Activated T-cell treated with anti-CD3 and anti-CD28 coated beads, Interleukin-2, amount 50 U/mL, for 24 hours (primary cell): ENCODE measurements at regions not wholly inside any gene's neighbourhood (a gene's known extent, or its start where the extent isn't known, plus 50 kb on each side); places are given as distances from the start of the nearest gene placed in this dataset.
"Not testable (repeated sequence)": the region's sequence is repeated elsewhere in the genome, so short reads cannot be mapped to it uniquely, and the experiment has no call there.

Source experiments
- DNase-seq: peaks from one replicate; pipeline ENCODE4 v3.0.0-alpha.2; 2020
- H3K27ac Mint-ChIP-seq: 2 replicates; pipeline ENCODE4 v1.8.0; 2020; ENCODE audit warnings: mild to moderate bottlenecking, mixed read lengths
- H3K27me3 Mint-ChIP-seq: 2 replicates; pipeline ENCODE4 v1.8.0; 2020; ENCODE audit warnings: mixed read lengths
- H3K36me3 Mint-ChIP-seq: 2 replicates; pipeline ENCODE4 v1.8.0; 2020; ENCODE audit warnings: low read depth, mixed read lengths
- H3K4me1 Mint-ChIP-seq: 2 replicates; pipeline ENCODE4 v1.8.0; 2020; ENCODE audit warnings: low read depth, mixed read lengths
- H3K4me3 Mint-ChIP-seq: 2 replicates; pipeline ENCODE4 v1.8.0; 2020; ENCODE audit warnings: mild to moderate bottlenecking, moderate library complexity, mixed read lengths
- H3K9me3 Mint-ChIP-seq: 2 replicates; pipeline ENCODE4 v1.8.0; 2020; ENCODE audit warnings: mixed read lengths

GRCh38 chr4:23441530-23442069, 448.2 kb downstream of the PPARGC1A start:
- no peak for DNase-seq
- H3K9me3 Mint-ChIP-seq = no peaks in the 10 kb centered on the region
- H3K27me3 Mint-ChIP-seq = no peaks in the 10 kb centered on the region
- no peaks in the 10 kb centered on the region for H3K4me1 Mint-ChIP-seq
- no peak overlapping the region for H3K27ac Mint-ChIP-seq
- no peak overlapping the region for H3K4me3 Mint-ChIP-seq
- H3K36me3 Mint-ChIP-seq = no peaks in the 10 kb centered on the region

GRCh38 chr4:23438764-23439163, 451.1 kb downstream of the PPARGC1A start:
- Mint-ChIP-seq H3K27ac (no peak overlapping the region), H3K4me3 (no peak overlapping the region), H3K36me3 (no peaks in the 10 kb centered on the region), H3K27me3 (no peaks in the 10 kb centered on the region), H3K4me1 (no peaks in the 10 kb centered on the region), H3K9me3 (no peaks in the 10 kb centered on the region)
- DNase-seq = no peak

DNA sequence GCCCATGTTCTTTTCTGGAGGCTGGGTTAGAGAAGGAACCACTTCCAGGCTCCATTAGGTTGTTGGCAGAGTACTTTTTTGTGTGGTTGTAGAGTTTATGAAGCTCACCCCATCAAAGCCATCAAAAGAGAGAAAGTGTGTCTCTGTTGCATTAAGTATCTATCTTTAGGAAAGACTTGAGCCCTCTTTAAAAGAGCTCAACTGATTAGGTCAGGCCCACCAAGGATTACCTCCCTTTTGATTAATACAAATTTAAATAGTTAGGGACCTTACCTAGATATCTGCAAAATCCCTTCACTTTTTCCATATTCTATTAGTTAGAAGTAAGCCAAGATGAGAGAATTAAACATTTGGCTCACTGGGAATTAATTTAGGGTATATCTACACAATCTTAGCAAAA, 460.4 kb downstream of the PPARGC1A start:
- no peak overlapping the region for H3K4me3 Mint-ChIP-seq
- H3K27me3 Mint-ChIP-seq = no peaks in the 10 kb centered on the region
- H3K9me3 Mint-ChIP-seq = peaks cover 7% of the 10 kb centered on the region
- H3K27ac Mint-ChIP-seq = no peak overlapping the region
- no peak for DNase-seq
- H3K36me3 Mint-ChIP-seq = no peaks in the 10 kb centered on the region
- no peaks in the 10 kb centered on the region for H3K4me1 Mint-ChIP-seq

GRCh38 chr4:23425570-23425969, 464.3 kb downstream of the PPARGC1A start:
- Mint-ChIP-seq H3K4me1 (no peaks in the 10 kb centered on the region), H3K36me3 (no peaks in the 10 kb centered on the region), H3K27ac (no peak overlapping the region), H3K4me3 (no peak overlapping the region), H3K9me3 (peaks cover 7% of the 10 kb centered on the region), H3K27me3 (no peaks in the 10 kb centered on the region)
- DNase-seq = no peak

GRCh38 chr4:23423540-23423939, 466.3 kb downstream of the PPARGC1A start:
- Mint-ChIP-seq H3K4me1 (no peaks in the 10 kb centered on the region), H3K9me3 (peaks cover 7% of the 10 kb centered on the region), H3K36me3 (no peaks in the 10 kb centered on the region)

GRCh38 chr4:23422878-23423277, 467.0 kb downstream of the PPARGC1A start:
- Mint-ChIP-seq H3K27me3 (no peaks in the 10 kb centered on the region), H3K4me1 (no peaks in the 10 kb centered on the region), H3K9me3 (peaks cover 4% of the 10 kb centered on the region), H3K36me3 (no peaks in the 10 kb centered on the region), H3K27ac (no peak overlapping the region), H3K4me3 (no peak overlapping the region)
- DNase-seq = no peak

More at GRCh38 chr4:23423540-23423939, 466.3 kb downstream of the PPARGC1A start:
- Mint-ChIP-seq H3K4me3 (no peak overlapping the region), H3K27ac (no peak overlapping the region), H3K27me3 (no peaks in the 10 kb centered on the region)
- DNase-seq = no peak

DNA sequence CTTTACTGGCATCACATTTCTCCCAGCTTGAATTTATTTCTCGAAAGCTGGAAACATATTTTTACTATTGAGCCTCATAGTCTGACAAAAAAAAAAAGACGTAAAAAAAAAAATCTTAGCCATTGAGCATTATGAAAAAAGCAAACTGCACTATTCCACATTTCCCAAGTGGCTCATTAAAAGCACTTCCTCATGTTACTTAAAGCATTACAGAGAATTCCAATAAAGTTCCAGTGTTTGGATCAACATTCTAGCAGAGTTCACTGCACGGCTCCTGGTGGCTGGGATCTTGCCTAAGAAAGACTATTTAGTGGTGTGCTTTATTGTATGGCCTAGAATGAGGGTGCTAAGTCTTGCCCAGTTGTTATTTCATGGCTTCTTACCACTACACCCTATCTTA, 476.2 kb downstream of the PPARGC1A start:
- DNase-seq = no peak
- Mint-ChIP-seq H3K36me3 (no peaks in the 10 kb centered on the region), H3K4me1 (peaks cover 1% of the 10 kb centered on the region), H3K4me3 (no peak overlapping the region), H3K27ac (no peak overlapping the region), H3K9me3 (peaks cover 2% of the 10 kb centered on the region), H3K27me3 (no peaks in the 10 kb centered on the region)

DNA sequence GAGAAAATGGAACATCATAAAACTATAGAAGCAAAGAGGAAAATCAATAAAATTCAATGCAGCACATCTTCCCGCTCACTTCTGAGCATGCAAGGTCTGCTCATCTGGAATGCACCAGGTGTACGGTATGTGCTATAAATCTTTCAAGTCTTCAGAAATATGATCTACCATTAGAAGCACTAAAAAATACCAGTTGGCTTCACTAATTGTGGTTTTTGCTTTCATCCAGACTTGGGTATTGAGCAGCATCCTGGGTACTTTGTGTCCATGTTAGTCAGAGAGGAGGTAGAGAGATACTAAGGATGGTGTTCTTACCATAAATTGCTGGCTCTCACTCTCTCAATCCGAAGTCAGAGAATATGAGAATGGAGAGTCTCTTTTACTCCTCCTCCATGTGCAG, 477.1 kb downstream of the PPARGC1A start:
- H3K36me3 Mint-ChIP-seq = no peaks in the 10 kb centered on the region
- no peak overlapping the region for H3K27ac Mint-ChIP-seq
- DNase-seq = no peak
- H3K27me3 Mint-ChIP-seq = no peaks in the 10 kb centered on the region
- no peak overlapping the region for H3K4me3 Mint-ChIP-seq
- H3K9me3 Mint-ChIP-seq = peaks cover 4% of the 10 kb centered on the region
- H3K4me1 Mint-ChIP-seq = peaks cover 1% of the 10 kb centered on the region

GRCh38 chr4:23408913-23409312, 480.9 kb downstream of the PPARGC1A start:
- not testable (repeated sequence) for H3K36me3 Mint-ChIP-seq, DNase-seq, H3K9me3 Mint-ChIP-seq, H3K4me1 Mint-ChIP-seq, H3K27me3 Mint-ChIP-seq, H3K4me3 Mint-ChIP-seq
- peak overlapping the region; percentile 1 for H3K27ac Mint-ChIP-seq

GRCh38 chr4:23401572-23401971, 488.3 kb downstream of the PPARGC1A start:
- no peak for DNase-seq
- no peaks in the 10 kb centered on the region for H3K4me1 Mint-ChIP-seq
- no peak overlapping the region for H3K4me3 Mint-ChIP-seq
- no peak overlapping the region for H3K27ac Mint-ChIP-seq
- H3K36me3 Mint-ChIP-seq = no peaks in the 10 kb centered on the region
- peaks cover 8% of the 10 kb centered on the region for H3K9me3 Mint-ChIP-seq
- H3K27me3 Mint-ChIP-seq = no peaks in the 10 kb centered on the region

GRCh38 chr4:23392860-23393458, 496.9 kb downstream of the PPARGC1A start:
- no peaks in the 10 kb centered on the region for H3K27me3 Mint-ChIP-seq
- peaks cover 19% of the 10 kb centered on the region for H3K9me3 Mint-ChIP-seq
- no peaks in the 10 kb centered on the region for H3K4me1 Mint-ChIP-seq
- no peak overlapping the region for H3K4me3 Mint-ChIP-seq
- H3K36me3 Mint-ChIP-seq = no peaks in the 10 kb centered on the region
- DNase-seq = no peak
- H3K27ac Mint-ChIP-seq = no peak overlapping the region

DNA sequence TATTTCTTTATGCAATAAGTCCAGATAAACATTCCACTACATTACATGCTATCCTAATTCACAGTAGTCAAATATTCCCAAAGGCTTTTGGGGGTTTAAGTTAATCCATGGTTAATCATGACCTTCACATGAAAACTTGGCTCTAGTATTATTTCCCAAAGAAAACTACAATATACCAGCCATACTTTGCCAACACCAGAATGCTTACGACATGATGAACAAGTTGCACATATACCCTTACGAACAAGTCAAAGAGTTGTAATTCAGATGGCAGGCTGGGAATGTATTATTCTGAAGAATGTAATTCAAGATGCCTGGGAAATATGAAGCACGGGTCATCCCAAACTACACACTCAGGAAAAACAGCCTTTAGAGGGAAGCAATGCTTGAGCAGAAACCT, 499.6 kb downstream of the PPARGC1A start:
- Mint-ChIP-seq H3K4me1 (no peaks in the 10 kb centered on the region), H3K27me3 (no peaks in the 10 kb centered on the region), H3K4me3 (no peak overlapping the region), H3K27ac (no peak overlapping the region), H3K9me3 (peaks cover 11% of the 10 kb centered on the region), H3K36me3 (no peaks in the 10 kb centered on the region)
- DNase-seq = no peak

DNA sequence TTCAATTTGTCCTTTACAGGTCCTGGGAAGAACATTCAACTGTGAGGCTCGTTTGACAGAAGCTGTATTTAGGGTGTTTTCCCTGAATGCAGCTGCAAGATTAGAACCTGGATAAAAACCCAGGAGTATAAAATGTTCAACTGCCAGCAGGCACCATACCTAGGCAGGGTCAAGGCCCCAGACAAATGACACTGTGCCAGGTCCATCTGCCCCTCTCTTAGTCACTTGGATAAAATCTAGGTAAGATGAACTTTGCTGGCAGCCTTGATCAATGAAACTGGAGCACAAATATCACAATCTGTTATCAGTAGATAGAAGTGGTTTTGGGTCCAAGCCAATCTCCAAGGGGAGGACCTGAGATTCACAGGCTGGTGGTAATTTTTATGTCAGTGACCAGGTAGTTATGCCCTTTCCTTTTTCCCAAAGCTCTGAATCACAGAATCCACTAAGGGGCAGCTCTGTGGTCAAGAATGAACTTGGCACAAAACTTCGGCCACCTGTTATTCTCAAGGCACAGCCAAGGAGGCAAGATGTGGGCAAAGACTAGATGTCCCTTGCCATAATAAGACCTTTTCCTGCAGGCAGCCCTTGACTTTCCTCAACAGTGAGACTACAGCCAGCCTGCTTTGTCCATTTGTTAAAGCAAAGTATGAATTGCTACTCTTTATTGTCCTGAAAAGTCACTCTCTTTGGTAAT, 501.0 kb downstream of the PPARGC1A start:
- Mint-ChIP-seq H3K9me3 (peaks cover 9% of the 10 kb centered on the region), H3K4me1 (no peaks in the 10 kb centered on the region), H3K4me3 (no peak overlapping the region)

DNA sequence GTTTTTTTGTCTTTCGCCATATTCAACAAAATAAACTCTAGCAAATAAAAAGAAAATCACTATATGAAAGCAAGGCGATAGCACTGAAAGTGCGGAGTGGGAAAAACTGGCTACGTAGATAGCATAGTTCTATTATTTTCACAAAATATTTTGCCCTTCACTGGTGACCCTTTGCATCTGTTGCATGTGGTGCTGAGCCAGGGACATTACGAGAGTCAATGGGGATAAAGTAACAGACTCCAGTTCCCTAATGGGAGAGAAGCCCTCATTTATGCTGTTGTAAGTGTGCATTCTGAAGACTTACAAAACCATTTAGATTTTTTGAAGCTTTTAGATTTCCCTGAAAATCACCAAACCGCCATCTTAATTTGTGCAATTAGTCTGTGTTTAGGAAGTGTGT, 501.6 kb downstream of the PPARGC1A start:
- peaks cover 8% of the 10 kb centered on the region for H3K9me3 Mint-ChIP-seq
- no peak overlapping the region for H3K4me3 Mint-ChIP-seq

More for the DNA sequence above, 501.0 kb downstream of the PPARGC1A start:
- Mint-ChIP-seq H3K27ac (no peak overlapping the region), H3K36me3 (no peaks in the 10 kb centered on the region), H3K27me3 (no peaks in the 10 kb centered on the region)
- no peak for DNase-seq

GRCh38 chr4:23384741-23385140, 505.1 kb downstream of the PPARGC1A start:
- DNase-seq = no peak
- H3K27ac Mint-ChIP-seq = no peak overlapping the region

More for the DNA sequence above, 501.6 kb downstream of the PPARGC1A start:
- no peaks in the 10 kb centered on the region for H3K27me3 Mint-ChIP-seq
- DNase-seq = no peak
- H3K27ac Mint-ChIP-seq = no peak overlapping the region
- H3K36me3 Mint-ChIP-seq = no peaks in the 10 kb centered on the region
- no peaks in the 10 kb centered on the region for H3K4me1 Mint-ChIP-seq

More at GRCh38 chr4:23384741-23385140, 505.1 kb downstream of the PPARGC1A start:
- Mint-ChIP-seq H3K36me3 (no peaks in the 10 kb centered on the region), H3K9me3 (peaks cover 8% of the 10 kb centered on the region), H3K4me1 (no peaks in the 10 kb centered on the region), H3K4me3 (no peak overlapping the region), H3K27me3 (no peaks in the 10 kb centered on the region)
